ENCODE measurements at regions not wholly inside any gene's neighbourhood (a gene's known extent, or its start where the extent isn't known, plus 50 kb on each side); places are given as distances from the start of the nearest gene placed in this dataset.
"Not testable (repeated sequence)": the region's sequence is repeated elsewhere in the genome, so short reads cannot be mapped to it uniquely, and the experiment has no call there.

GRCh38 chr2:7094231-7094741, 177.1 kb downstream of the RNF144A start:
- DNase-seq: no peak

GRCh38 chr2:7096726-7097352, 179.6 kb downstream of the RNF144A start:
- DNase-seq: no peak

GRCh38 chr2:7097353-7097895, 180.2 kb downstream of the RNF144A start:
- DNase-seq: peak; percentile 78

GRCh38 chr2:7098816-7099215, 181.6 kb downstream of the RNF144A start:
- no peak for DNase-seq

GRCh38 chr2:7099687-7100086, 182.5 kb downstream of the RNF144A start:
- not testable (repeated sequence) for DNase-seq

- no peak for DNase-seq
Measured at GRCh38 chr2:7102826-7103225, 185.6 kb downstream of the RNF144A start.

GRCh38 chr2:7108792-7109532, 191.8 kb downstream of the RNF144A start:
- no peak for DNase-seq

GRCh38 chr2:7109533-7109885, 192.3 kb downstream of the RNF144A start:
- no peak for DNase-seq

GRCh38 chr2:7111626-7112025, 194.4 kb downstream of the RNF144A start:
- DNase-seq: no peak

- DNase-seq: no peak
Measured at GRCh38 chr2:7115364-7115763, 198.2 kb downstream of the RNF144A start.

- no peak for DNase-seq
Measured at GRCh38 chr2:7115906-7116305, 198.7 kb downstream of the RNF144A start.

- DNase-seq: no peak
Measured at GRCh38 chr2:7116511-7116910, 199.3 kb downstream of the RNF144A start.

- DNase-seq: no peak
Measured at GRCh38 chr2:7117076-7117475, 199.9 kb downstream of the RNF144A start.

- no peak for DNase-seq
Measured at GRCh38 chr2:7118606-7119131, 201.5 kb downstream of the RNF144A start.

GRCh38 chr2:7119132-7119835, 202.1 kb downstream of the RNF144A start:
- peak; percentile 33 for DNase-seq

GRCh38 chr2:7121851-7122250, 204.6 kb downstream of the RNF144A start:
- DNase-seq: no peak

- DNase-seq: no peak
Measured at GRCh38 chr2:7127156-7127555, 209.9 kb downstream of the RNF144A start.

GRCh38 chr2:7127687-7128086, 210.5 kb downstream of the RNF144A start:
- DNase-seq: no peak

- no peak for DNase-seq
Measured at GRCh38 chr2:7131261-7131660, 214.0 kb downstream of the RNF144A start.

GRCh38 chr2:7132753-7133152, 215.5 kb downstream of the RNF144A start:
- no peak for DNase-seq

- DNase-seq: no peak
Measured at GRCh38 chr2:7133521-7133920, 216.3 kb downstream of the RNF144A start.

GRCh38 chr2:7140306-7140705, 223.1 kb downstream of the RNF144A start:
- DNase-seq: no peak

GRCh38 chr2:7145707-7146106, 228.5 kb downstream of the RNF144A start:
- no peak for DNase-seq
